ENCODE measurements at regions not wholly inside any gene's neighbourhood (a gene's known extent, or its start where the extent isn't known, plus 50 kb on each side); places are given as distances from the start of the nearest gene placed in this dataset.

DNA sequence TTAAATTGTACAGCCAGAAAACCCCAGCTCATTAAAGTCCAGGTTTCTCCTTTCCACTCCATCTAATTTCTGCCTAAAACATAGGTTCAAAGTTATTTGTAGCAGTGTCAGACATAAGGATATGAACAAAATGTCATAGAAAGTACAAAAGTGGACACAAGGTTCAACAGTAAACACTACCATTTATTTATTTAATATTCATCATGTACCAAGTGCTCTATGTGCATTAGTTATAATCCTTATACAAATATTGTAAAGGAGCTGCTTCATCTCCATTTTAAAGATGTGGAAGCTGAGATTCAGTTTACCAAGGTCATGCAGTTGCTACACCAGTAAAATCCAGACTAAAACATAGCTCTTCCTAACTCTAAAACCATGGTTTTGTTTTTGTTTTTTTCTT is 52.0 kb upstream of the CDK1 start:
- TF ChIP-seq POLR2A (IDR thresholded peaks at IDR 0.05): no peak
- TF ChIP-seq, protein P1, sequence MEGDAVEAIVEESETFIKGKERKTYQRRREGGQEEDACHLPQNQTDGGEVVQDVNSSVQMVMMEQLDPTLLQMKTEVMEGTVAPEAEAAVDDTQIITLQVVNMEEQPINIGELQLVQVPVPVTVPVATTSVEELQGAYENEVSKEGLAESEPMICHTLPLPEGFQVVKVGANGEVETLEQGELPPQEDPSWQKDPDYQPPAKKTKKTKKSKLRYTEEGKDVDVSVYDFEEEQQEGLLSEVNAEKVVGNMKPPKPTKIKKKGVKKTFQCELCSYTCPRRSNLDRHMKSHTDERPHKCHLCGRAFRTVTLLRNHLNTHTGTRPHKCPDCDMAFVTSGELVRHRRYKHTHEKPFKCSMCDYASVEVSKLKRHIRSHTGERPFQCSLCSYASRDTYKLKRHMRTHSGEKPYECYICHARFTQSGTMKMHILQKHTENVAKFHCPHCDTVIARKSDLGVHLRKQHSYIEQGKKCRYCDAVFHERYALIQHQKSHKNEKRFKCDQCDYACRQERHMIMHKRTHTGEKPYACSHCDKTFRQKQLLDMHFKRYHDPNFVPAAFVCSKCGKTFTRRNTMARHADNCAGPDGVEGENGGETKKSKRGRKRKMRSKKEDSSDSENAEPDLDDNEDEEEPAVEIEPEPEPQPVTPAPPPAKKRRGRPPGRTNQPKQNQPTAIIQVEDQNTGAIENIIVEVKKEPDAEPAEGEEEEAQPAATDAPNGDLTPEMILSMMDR (IDR thresholded peaks at IDR 0.05): no peak

All from heart left ventricle (tissue), 13 donors.